HEK293T (cell line): ENCODE measurements at regions not wholly inside any gene's neighbourhood (a gene's known extent, or its start where the extent isn't known, plus 50 kb on each side); places are given as distances from the start of the nearest gene placed in this dataset.

Experiments
- CTCF ChIA-PET: fragments of 350-600 bp; formaldehyde crosslinking; extraction: SDS; loops from one replicate; lab custom pipeline; 2021; ENCODE audit warnings: antibody characterized with exemption, inconsistent platforms; lab: Yijun Ruan, JAX
- POLR2A ChIA-PET: fragments of 350-600 bp; formaldehyde crosslinking; extraction: SDS; loops from one replicate; lab custom pipeline; 2020; ENCODE audit warnings: antibody characterized with exemption, inconsistent platforms; lab: Yijun Ruan, JAX
- DNase-seq: peaks from one replicate; pipeline ENCODE4 v3.0.0; 2012; ENCODE audit warnings: mixed read lengths; ENCODE audit errors: extremely low spot score
- ARNT ChIP-seq: fragments of 450-650 bp; IDR thresholded peaks from 2 replicates; pipeline ENCODE4 v1.6.1; 2017; ENCODE audit warnings: mild to moderate bottlenecking
- BHLHE40 ChIP-seq: fragments of 450-650 bp; IDR thresholded peaks from 2 replicates; pipeline ENCODE4 v1.6.1; 2016; ENCODE audit warnings: mild to moderate bottlenecking, moderate library complexity, borderline replicate concordance
- CTBP1 ChIP-seq: fragments of 450-650 bp; IDR thresholded peaks from 2 replicates; pipeline ENCODE4 v1.6.1; 2016; ENCODE audit warnings: borderline replicate concordance
- ELF4 ChIP-seq: fragments of 450-650 bp; IDR thresholded peaks from 2 replicates; pipeline ENCODE4 v1.6.1; 2017; ENCODE audit warnings: antibody characterized with exemption
- FOXA1 ChIP-seq: fragments of 450-650 bp; IDR thresholded peaks from 2 replicates; pipeline ENCODE4 v1.6.1; 2016; ENCODE audit warnings: mild to moderate bottlenecking
- FOXK2 ChIP-seq: fragments of 450-650 bp; IDR thresholded peaks from 2 replicates; pipeline ENCODE4 v1.6.1; 2016; ENCODE audit warnings: mild to moderate bottlenecking
- FOXM1 ChIP-seq: fragments of 450-650 bp; IDR thresholded peaks from 2 replicates; pipeline ENCODE4 v1.6.1; 2017; ENCODE audit warnings: mild to moderate bottlenecking, borderline replicate concordance
- HDGF ChIP-seq: fragments of 450-650 bp; IDR thresholded peaks from 2 replicates; pipeline ENCODE4 v1.6.1; 2017; ENCODE audit warnings: antibody characterized with exemption, borderline replicate concordance
- L3MBTL2 ChIP-seq: fragments of 450-650 bp; conservative IDR thresholded peaks from 2 replicates; pipeline ENCODE4 v1.6.1; 2016; ENCODE audit warnings: mild to moderate bottlenecking
- LEF1 ChIP-seq: fragments of 450-650 bp; IDR thresholded peaks from 2 replicates; pipeline ENCODE4 v1.6.1; 2017; ENCODE audit warnings: mild to moderate bottlenecking, borderline replicate concordance
- NFRKB ChIP-seq: fragments of 450-650 bp; IDR thresholded peaks from 2 replicates; pipeline ENCODE4 v1.6.1; 2016; ENCODE audit warnings: mild to moderate bottlenecking, moderate library complexity
- PKNOX1 ChIP-seq: fragments of 450-650 bp; IDR thresholded peaks from 2 replicates; pipeline ENCODE4 v1.6.1; 2016
- SP1 ChIP-seq: fragments of 450-650 bp; IDR thresholded peaks from 2 replicates; pipeline ENCODE4 v1.6.1; 2017
- SUZ12 ChIP-seq: fragments of 450-650 bp; IDR thresholded peaks from 2 replicates; pipeline ENCODE4 v1.6.1; 2016; ENCODE audit warnings: mild to moderate bottlenecking
- TARDBP ChIP-seq: fragments of 450-650 bp; IDR thresholded peaks from 2 replicates; pipeline ENCODE4 v1.6.1; 2016
- ZNF384 ChIP-seq: fragments of 450-650 bp; IDR thresholded peaks from 2 replicates; pipeline ENCODE4 v1.6.1; 2016

- no peak for DNase-seq
- TF ChIP-seq NFRKB (no peak), FOXM1 (no peak), CTBP1 (no peak), BHLHE40 (no peak), FOXA1 (no peak), ELF4 (no peak), ARNT (no peak), SP1 (no peak), LEF1 (no peak), ZNF384 (no peak), FOXK2 (no peak), SUZ12 (no peak), PKNOX1 (no peak), HDGF (no peak), TARDBP (no peak), L3MBTL2 (no peak)
- ChIA-PET CTCF (no interaction called here), POLR2A (no interaction called here)
These were observed 772.0 kb downstream of the TECRL start for GRCh38 chr4:63637270-63637669.

- TF ChIP-seq SUZ12 (no peak), NFRKB (no peak), ZNF384 (no peak), SP1 (no peak), FOXM1 (no peak), ELF4 (no peak), TARDBP (no peak), ARNT (no peak), CTBP1 (no peak), L3MBTL2 (no peak), HDGF (no peak), LEF1 (no peak), PKNOX1 (no peak)
- POLR2A ChIA-PET, result no interaction called here
- CTCF ChIA-PET, result no interaction called here
- no peak for DNase-seq
These were observed 776.4 kb downstream of the TECRL start for GRCh38 chr4:63632858-63633257.

GRCh38 chr4:63620271-63620670 lies 789.0 kb downstream of the TECRL start:
- TF ChIP-seq TARDBP, result no peak
- TF ChIP-seq FOXK2, result no peak
- no peak for TF ChIP-seq SP1
- no peak for TF ChIP-seq CTBP1
- TF ChIP-seq PKNOX1, result no peak
- TF ChIP-seq ARNT, result no peak
- no peak for TF ChIP-seq HDGF
- TF ChIP-seq NFRKB, result no peak
- TF ChIP-seq LEF1, result no peak
- TF ChIP-seq SUZ12, result no peak
- TF ChIP-seq BHLHE40, result no peak
- TF ChIP-seq FOXM1, result no peak
- TF ChIP-seq ELF4, result no peak
- ChIA-PET POLR2A (no interaction called here), CTCF (no interaction called here)
- DNase-seq, result no peak

GRCh38 chr4:63619771-63620170 lies 789.5 kb downstream of the TECRL start:
- TF ChIP-seq ELF4, result no peak
- TF ChIP-seq LEF1, result no peak
- TF ChIP-seq CTBP1, result no peak
- no peak for TF ChIP-seq NFRKB
- no peak for TF ChIP-seq PKNOX1
- TF ChIP-seq SP1, result no peak
- TF ChIP-seq FOXK2, result no peak
- TF ChIP-seq TARDBP, result no peak
- no peak for TF ChIP-seq BHLHE40
- TF ChIP-seq FOXM1, result no peak
- no peak for TF ChIP-seq SUZ12
- no peak for TF ChIP-seq ARNT
- TF ChIP-seq L3MBTL2, result no peak
- no peak for TF ChIP-seq HDGF
- TF ChIP-seq ZNF384, result no peak
- TF ChIP-seq FOXA1, result no peak
- DNase-seq, result no peak
- ChIA-PET CTCF (interaction anchor here (0.6 kb wide), 1 partner anchor 1080 kb away, joined by 3 read pairs; no protein-coding TSS in a partner anchor), POLR2A (no interaction called here)

- POLR2A ChIA-PET, result no interaction called here
- DNase-seq, result no peak
- CTCF ChIA-PET, result interaction anchor here (0.6 kb wide), 1 partner anchor 1080 kb away, joined by 3 read pairs; no protein-coding TSS in a partner anchor
- TF ChIP-seq L3MBTL2 (no peak), CTBP1 (no peak), ZNF384 (no peak), BHLHE40 (no peak), TARDBP (no peak), PKNOX1 (no peak), FOXK2 (no peak), ELF4 (no peak), SP1 (no peak), HDGF (no peak), LEF1 (no peak), SUZ12 (no peak), FOXA1 (no peak), ARNT (no peak), NFRKB (no peak), FOXM1 (no peak)
These were observed 790.1 kb downstream of the TECRL start for GRCh38 chr4:63618883-63619718.
